NCI-H748 (cell line): ENCODE measurements at regions not wholly inside any gene's neighbourhood (a gene's known extent, or its start where the extent isn't known, plus 50 kb on each side); places are given as distances from the start of the nearest gene placed in this dataset.
"Not testable (repeated sequence)": the region's sequence is repeated elsewhere in the genome, so short reads cannot be mapped to it uniquely, and the experiment has no call there.

Experiments
- DNase-seq: peaks from one replicate; lab custom pipeline; 2025; ENCODE audit not compliant: unreplicated experiment; lab: John Stamatoyannopoulos, UW

- DNase-seq, result peak; percentile 13
Observed at GRCh38 chr14:62470935-62471334, 574.3 kb downstream of the KCNH5 start.

GRCh38 chr14:62491146-62491545 is 554.1 kb downstream of the KCNH5 start:
- DNase-seq, result no peak

GRCh38 chr14:62497708-62498107 is 547.5 kb downstream of the KCNH5 start:
- DNase-seq, result no peak

DNA sequence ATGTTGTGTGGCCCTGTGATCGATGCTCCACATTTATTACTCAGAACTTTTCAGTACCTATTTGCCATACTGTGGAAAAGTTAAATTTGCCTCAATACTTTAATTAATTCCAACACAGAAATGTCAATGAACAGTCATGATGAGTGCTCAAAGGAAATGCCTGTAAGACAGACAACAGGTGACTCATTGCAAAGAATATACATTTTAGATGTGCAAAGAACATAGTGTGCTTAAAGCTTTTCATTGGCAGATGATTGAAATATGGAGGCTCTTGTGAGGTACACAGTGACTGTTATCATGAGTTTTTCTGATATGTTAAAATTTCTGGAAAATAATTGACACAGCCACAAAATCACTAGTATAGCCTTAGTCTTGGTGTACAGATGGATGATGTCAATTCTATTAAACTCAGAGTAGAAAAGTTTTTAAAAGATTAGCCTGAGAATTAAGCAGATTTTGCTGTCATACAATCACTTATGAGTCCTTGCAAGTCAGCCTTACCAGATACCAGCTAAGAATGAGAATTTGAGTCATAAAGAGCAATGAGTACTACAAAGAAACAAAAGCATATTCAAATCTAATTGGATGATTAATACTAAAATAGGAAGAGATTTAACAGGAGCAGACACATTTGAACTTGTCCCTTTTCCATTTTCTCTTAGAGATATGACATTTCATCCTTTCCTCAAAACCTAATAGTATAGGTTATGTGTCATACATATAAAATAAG is 544.1 kb downstream of the KCNH5 start:
- DNase-seq, result no peak

- DNase-seq, result no peak
Observed at GRCh38 chr14:62505045-62505444, 540.2 kb downstream of the KCNH5 start.

- not testable (repeated sequence) for DNase-seq
Observed at GRCh38 chr14:62521309-62521708, 523.9 kb downstream of the KCNH5 start.

DNA sequence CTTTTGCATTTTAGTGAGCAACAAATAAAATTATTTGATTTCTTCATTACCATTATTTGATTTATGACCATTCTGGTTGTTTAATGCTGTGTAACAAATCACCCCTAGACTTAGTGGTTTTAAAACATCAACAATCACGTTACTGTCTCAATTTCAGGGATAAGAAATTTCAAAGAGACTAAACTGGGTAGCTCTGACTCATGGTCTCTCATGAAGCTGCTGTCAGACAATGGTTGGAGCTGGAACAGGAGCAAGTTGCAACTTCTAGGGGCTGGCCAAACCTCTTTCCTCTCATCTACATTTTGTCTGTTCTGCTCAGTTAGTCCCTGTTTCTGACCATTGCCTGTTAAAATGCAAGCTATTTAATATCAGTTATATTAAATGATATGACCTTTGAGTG is 517.0 kb downstream of the KCNH5 start:
- no peak for DNase-seq

DNA sequence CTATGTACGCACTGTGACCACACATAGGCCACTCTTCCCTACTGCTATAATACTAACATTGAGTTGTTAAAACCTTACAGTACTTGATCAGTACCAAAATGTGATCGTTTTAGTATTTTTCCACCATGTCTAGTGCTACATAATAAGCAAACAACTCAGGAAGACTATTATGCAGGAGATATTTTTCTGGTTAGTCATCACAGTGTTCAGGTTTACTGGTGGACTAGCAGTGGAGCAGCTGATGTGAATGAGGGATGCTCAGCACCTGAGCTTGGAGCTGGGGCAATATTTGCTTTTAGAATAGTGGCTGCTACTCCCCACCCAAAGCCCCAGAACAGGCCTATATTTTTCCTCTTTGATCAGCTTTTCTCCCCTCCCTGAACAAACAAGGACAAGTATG is 513.1 kb downstream of the KCNH5 start:
- DNase-seq, result no peak

DNA sequence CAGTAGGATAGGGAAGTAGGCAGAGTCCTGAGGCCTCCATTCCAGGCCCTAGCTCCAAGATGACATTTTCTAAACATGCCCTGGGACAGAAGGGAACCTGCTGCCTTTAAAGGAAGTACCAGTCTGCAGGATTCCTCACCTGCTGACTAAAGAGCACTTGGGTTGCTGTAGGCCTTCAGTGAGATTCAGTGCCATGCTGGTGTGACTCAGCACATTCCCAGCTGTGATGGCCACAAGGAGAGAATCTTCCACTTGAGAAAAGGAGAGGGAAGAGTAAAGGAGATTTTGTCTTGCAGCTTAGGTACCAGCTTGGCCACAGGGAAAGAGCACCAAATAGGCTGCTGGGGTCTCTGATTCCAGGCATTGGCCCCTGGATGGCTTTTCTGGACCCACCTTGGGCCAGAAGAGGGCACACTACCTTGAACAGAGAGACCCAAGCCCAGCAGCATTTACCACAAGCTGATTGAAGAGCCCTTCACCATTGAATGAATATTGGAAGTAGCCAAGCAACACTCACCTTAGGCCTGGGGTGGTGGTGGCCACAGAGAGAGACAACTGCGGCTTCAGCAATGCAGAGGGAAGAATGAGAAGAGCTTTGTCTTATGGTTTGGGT is 498.3 kb downstream of the KCNH5 start:
- DNase-seq, result no peak

DNA sequence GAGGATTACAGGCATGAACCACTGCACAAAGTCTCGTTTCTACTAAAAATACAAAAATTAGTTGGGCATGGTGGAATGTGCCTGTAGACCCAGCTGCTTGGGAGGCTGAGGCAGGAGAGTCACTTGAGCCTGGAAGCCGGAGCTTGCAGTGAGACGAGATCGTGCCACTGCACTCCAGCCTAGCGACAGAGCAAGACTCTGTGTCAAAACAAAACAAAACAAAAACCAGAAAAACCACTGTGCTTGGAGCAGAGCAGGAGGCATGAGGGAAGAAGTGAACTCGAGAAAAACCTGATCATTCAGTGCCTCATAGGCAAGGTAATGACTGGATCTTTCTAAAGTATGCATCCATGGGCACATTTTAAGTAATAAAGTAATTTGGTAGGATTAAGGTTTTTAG is 487.8 kb downstream of the KCNH5 start:
- DNase-seq, result peak; percentile 59

DNA sequence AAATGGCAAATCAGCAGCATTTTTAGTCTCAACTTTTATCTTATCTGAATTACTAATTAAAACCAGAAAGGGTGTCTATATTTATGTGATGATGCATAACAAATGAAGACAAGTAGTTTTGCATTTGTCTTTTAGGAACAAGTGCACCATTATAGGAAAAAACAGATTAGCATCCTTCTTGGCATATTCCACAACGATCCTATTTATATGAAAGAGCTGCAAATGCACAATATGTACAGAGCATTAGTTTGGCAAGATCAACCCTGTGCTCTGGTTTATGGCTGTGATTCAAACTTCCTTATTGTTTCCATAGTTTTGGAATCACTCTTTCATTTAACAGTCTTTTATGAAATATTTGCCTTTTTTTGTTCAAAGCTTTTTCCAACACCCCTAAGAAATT is 486.8 kb downstream of the KCNH5 start:
- DNase-seq, result no peak

DNA sequence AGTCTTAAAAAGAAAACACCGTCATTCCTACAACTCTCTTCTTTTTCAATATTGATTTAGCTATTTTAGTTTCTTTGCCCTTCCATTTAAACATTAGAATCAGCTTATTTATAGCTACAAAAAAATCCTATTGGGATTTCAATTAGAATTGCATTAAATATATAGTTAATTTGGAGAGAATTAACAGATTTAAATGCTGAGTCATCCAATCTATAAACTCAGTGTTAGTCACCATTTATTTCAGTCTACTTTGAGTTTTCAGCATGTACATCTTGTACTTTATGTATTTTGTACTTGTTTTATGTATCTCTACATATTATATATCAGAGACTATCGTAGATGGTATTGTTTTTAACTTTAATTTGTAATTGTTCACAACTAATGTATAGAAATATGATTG is 460.0 kb downstream of the KCNH5 start:
- DNase-seq, result no peak

- no peak for DNase-seq
Observed at GRCh38 chr14:62592877-62593276, 452.4 kb downstream of the KCNH5 start.

- no peak for DNase-seq
Observed at GRCh38 chr14:62597143-62597542, 448.1 kb downstream of the KCNH5 start.

GRCh38 chr14:62599616-62600385 is 445.5 kb downstream of the KCNH5 start:
- no peak for DNase-seq

DNA sequence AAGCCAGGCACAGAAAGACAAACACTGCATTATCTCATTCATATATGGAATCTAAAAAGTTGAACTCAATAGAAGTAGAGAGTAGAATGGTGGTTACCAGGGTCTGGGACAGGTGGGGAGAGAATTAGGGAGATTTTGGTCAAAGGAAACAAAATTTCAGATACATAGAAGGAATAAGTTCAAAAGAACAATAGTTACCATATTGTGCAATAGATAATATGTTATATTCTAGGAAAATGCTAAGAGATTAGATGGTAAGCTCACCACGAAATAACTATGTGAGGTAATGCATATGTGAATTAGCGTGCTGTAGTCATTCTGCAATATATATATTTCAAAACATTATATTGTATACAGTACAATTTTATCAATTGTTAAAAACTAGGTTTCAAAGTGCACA is 442.5 kb downstream of the KCNH5 start:
- no peak for DNase-seq

GRCh38 chr14:62604524-62604923 is 440.7 kb downstream of the KCNH5 start:
- no peak for DNase-seq

DNA sequence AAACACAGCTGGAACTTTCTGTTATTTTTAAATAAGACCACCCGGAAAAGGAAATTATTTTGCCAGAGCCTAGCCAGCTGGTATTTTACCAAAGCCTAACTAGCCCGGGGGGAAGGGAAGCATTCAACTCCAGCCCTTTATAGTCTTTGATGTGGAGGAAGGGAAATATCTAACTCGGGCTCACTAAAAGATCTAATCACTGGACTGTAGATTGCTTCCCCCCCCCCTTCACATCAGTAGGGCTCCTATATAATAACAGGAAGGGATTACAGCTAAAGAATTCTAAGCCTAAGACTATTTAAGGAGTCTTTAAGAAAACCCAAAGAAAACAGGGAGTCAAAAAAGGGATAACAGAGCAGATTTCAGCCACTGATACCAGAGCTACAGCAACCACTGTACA is 431.1 kb downstream of the KCNH5 start:
- DNase-seq, result no peak

DNA sequence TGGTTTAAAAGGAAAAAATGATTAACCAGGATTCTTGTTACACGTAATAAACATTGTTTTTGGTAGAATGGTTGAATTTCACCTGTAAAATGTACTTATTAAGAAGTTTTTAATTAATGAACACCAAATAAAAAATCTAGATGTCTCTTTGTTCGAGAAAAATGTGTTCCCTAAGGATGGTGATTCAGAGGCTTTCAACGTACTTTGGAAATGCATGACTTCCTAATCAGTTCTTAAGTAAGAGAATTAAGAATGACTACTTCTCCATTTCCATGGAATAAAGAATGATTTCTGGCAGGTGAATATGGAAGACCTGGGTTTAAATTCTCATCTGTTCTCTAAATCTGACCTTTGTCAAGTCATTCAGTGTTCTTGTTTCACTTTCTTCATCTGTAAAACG is 428.6 kb downstream of the KCNH5 start:
- no peak for DNase-seq

GRCh38 chr14:62626416-62626815 is 418.8 kb downstream of the KCNH5 start:
- no peak for DNase-seq

- no peak for DNase-seq
Observed at GRCh38 chr14:62629176-62629725, 416.0 kb downstream of the KCNH5 start.

- no peak for DNase-seq
Observed at GRCh38 chr14:62631176-62631575, 414.1 kb downstream of the KCNH5 start.
